ENCODE measurements at regions not wholly inside any gene's neighbourhood (a gene's known extent, or its start where the extent isn't known, plus 50 kb on each side); places are given as distances from the start of the nearest gene placed in this dataset.

DNA sequence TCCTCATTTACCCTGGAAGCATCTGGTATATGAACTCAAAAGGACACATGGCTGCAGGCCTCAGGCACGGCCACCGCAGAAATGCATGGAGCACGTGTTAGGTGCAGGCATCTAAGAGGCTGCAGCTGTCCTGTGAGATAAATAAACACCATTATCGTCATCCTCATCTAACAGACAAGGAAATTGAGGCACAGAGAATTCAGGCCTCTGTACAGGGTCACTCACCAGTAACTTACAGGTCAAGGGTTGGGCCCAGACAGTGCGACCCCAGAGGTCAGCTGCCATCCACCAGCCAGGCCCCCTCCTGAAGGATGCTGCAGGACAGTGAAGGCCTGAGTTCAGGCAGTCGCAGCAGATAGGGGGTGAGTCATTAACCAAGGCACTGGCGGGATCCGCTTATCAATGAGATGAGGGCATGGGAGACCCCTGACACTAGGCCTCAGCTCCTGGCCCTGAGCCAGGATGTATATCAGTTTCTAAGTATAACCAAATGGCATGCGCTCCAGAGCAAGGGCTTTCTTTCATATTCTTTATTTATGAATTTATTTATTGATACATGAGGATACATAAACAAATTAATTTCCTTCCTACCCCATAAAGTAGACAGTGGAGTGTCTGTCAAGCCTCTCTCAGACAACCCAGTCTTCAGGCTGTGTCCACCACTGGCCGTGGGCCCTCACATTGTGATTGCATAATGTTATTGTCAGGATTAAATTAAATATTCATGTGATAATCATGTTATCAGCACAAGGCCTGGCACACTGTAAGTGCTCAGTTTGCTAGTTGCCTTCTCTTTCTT is 316.9 kb downstream of the QKI start:
- H3K27ac ChIP-seq (ENCODE audit: low read length): no peak overlapping the region
- no peak overlapping the region for H3K4me3 ChIP-seq (ENCODE audit: low read length)
- H3K9me3 ChIP-seq (ENCODE audit: low read length): no peaks in the 10 kb centered on the region
- H3K27me3 ChIP-seq (ENCODE audit: insufficient read depth, low read depth, low read length): no peaks in the 10 kb centered on the region
- no peaks in the 10 kb centered on the region for H3K79me2 ChIP-seq (replicated peaks; ENCODE audit: insufficient read depth, low read length)
- no peak for TF ChIP-seq TAF1 (IDR thresholded peaks at IDR 0.05; ENCODE audit: low read depth)
- TF ChIP-seq RAD21 (conservative IDR thresholded peaks at IDR 0.05): no peak
- TF ChIP-seq POLR2AphosphoS5 (IDR thresholded peaks at IDR 0.05): no peak
- TF ChIP-seq EP300 (conservative IDR thresholded peaks at IDR 0.05; ENCODE audit: poor library complexity, severe bottlenecking): no peak
- no peak for TF ChIP-seq MXI1 (conservative IDR thresholded peaks at IDR 0.05; ENCODE audit: poor library complexity, severe bottlenecking)
- TF ChIP-seq, protein P1, sequence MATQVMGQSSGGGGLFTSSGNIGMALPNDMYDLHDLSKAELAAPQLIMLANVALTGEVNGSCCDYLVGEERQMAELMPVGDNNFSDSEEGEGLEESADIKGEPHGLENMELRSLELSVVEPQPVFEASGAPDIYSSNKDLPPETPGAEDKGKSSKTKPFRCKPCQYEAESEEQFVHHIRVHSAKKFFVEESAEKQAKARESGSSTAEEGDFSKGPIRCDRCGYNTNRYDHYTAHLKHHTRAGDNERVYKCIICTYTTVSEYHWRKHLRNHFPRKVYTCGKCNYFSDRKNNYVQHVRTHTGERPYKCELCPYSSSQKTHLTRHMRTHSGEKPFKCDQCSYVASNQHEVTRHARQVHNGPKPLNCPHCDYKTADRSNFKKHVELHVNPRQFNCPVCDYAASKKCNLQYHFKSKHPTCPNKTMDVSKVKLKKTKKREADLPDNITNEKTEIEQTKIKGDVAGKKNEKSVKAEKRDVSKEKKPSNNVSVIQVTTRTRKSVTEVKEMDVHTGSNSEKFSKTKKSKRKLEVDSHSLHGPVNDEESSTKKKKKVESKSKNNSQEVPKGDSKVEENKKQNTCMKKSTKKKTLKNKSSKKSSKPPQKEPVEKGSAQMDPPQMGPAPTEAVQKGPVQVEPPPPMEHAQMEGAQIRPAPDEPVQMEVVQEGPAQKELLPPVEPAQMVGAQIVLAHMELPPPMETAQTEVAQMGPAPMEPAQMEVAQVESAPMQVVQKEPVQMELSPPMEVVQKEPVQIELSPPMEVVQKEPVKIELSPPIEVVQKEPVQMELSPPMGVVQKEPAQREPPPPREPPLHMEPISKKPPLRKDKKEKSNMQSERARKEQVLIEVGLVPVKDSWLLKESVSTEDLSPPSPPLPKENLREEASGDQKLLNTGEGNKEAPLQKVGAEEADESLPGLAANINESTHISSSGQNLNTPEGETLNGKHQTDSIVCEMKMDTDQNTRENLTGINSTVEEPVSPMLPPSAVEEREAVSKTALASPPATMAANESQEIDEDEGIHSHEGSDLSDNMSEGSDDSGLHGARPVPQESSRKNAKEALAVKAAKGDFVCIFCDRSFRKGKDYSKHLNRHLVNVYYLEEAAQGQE (IDR thresholded peaks at IDR 0.05; ENCODE audit: borderline replicate concordance): no peak
- no peak for TF ChIP-seq SMC3 (conservative IDR thresholded peaks at IDR 0.05; ENCODE audit: poor library complexity)
- no peak for TF ChIP-seq EZH2 (IDR thresholded peaks at IDR 0.05; ENCODE audit: borderline replicate concordance, insufficient read depth, low read length, poor library complexity, severe bottlenecking)
- TF ChIP-seq, protein P2, sequence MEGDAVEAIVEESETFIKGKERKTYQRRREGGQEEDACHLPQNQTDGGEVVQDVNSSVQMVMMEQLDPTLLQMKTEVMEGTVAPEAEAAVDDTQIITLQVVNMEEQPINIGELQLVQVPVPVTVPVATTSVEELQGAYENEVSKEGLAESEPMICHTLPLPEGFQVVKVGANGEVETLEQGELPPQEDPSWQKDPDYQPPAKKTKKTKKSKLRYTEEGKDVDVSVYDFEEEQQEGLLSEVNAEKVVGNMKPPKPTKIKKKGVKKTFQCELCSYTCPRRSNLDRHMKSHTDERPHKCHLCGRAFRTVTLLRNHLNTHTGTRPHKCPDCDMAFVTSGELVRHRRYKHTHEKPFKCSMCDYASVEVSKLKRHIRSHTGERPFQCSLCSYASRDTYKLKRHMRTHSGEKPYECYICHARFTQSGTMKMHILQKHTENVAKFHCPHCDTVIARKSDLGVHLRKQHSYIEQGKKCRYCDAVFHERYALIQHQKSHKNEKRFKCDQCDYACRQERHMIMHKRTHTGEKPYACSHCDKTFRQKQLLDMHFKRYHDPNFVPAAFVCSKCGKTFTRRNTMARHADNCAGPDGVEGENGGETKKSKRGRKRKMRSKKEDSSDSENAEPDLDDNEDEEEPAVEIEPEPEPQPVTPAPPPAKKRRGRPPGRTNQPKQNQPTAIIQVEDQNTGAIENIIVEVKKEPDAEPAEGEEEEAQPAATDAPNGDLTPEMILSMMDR (IDR thresholded peaks at IDR 0.05; ENCODE audit: poor library complexity, severe bottlenecking): no peak
- no peaks in the 10 kb centered on the region for H3K9me2 ChIP-seq (ENCODE audit: insufficient read depth, low read length)
- no peaks in the 10 kb centered on the region for H4K20me1 ChIP-seq (ENCODE audit: insufficient read depth)
- no peaks in the 10 kb centered on the region for H3K36me3 ChIP-seq (ENCODE audit: insufficient read depth, low read length)
- H3K9ac ChIP-seq (ENCODE audit: low read length): no peak overlapping the region
- H2AFZ ChIP-seq (ENCODE audit: low read depth, low read length): no peak overlapping the region
- no peaks in the 10 kb centered on the region for H3F3A ChIP-seq (ENCODE audit: insufficient read depth, low read length, poor library complexity, severe bottlenecking)
- no peak overlapping the region for H3K4me2 ChIP-seq (ENCODE audit: low read length)

DNA sequence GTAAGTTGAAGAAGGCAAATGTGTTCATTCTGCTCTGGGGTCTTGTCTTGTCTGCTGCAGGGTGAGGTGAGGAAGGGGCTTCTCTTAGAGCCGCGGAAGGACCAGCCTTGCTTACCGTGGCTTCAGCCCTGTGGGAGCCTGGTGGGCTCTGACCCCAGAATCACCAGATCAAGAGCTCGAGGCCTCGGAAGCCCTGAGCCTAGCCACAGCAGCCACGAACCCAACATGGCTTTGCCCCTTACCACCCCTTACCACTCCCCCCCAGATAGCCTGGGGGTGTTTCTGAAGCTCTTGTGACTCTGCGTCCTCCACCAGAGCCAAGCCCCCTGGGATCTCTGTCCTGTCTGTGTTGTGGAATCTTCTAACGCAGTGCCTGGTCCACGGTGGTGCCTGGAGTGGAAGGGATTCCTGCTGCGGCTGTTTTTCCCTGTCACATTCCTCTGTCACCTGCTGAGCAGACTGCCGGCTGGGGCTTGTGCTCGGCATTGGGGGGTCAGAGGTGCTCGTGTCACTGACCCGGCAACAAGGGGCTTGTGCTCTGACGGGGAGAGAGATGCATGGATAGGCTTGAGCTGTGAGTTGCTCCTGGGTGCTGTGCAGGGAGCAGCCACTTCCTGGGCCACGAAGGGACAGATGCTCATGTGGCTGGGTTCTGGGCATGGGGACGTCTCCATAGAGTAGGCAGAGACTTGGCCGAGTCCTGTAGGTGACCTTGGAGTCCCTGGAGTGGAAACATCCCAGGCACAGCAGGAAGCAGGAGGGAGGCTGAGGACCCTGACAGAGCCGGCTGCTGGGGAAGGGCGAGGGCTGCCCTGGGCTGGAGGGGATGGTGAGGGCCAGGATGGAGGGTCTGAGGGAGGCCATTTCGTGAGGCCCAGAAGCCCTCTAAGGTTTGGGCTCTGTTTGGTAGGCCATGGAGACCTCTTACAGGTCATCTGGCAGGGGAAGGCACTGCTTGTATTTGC is 316.0 kb downstream of the QKI start:
- TF ChIP-seq RAD21 (conservative IDR thresholded peaks at IDR 0.05) (no peak), TAF1 (IDR thresholded peaks at IDR 0.05; ENCODE audit: low read depth) (no peak), POLR2AphosphoS5 (IDR thresholded peaks at IDR 0.05) (no peak), EP300 (conservative IDR thresholded peaks at IDR 0.05; ENCODE audit: poor library complexity, severe bottlenecking) (no peak), EZH2 (IDR thresholded peaks at IDR 0.05; ENCODE audit: borderline replicate concordance, insufficient read depth, low read length, poor library complexity, severe bottlenecking) (no peak), SMC3 (conservative IDR thresholded peaks at IDR 0.05; ENCODE audit: poor library complexity) (no peak), MXI1 (conservative IDR thresholded peaks at IDR 0.05; ENCODE audit: poor library complexity, severe bottlenecking) (no peak)
- TF ChIP-seq, protein P2 (IDR thresholded peaks at IDR 0.05; ENCODE audit: poor library complexity, severe bottlenecking): no peak
- TF ChIP-seq, protein P1 (IDR thresholded peaks at IDR 0.05; ENCODE audit: borderline replicate concordance): no peak
- Histone ChIP-seq H3K27me3 (ENCODE audit: insufficient read depth, low read depth, low read length) (no peaks in the 10 kb centered on the region), H3K4me3 (ENCODE audit: low read length) (no peak overlapping the region), H3K27ac (ENCODE audit: low read length) (no peak overlapping the region), H4K20me1 (ENCODE audit: insufficient read depth) (no peaks in the 10 kb centered on the region), H3K9ac (ENCODE audit: low read length) (no peak overlapping the region), H3F3A (ENCODE audit: insufficient read depth, low read length, poor library complexity, severe bottlenecking) (no peaks in the 10 kb centered on the region), H3K9me2 (ENCODE audit: insufficient read depth, low read length) (no peaks in the 10 kb centered on the region), H2AFZ (ENCODE audit: low read depth, low read length) (no peak overlapping the region), H3K36me3 (ENCODE audit: insufficient read depth, low read length) (no peaks in the 10 kb centered on the region), H3K4me2 (ENCODE audit: low read length) (no peak overlapping the region), H3K79me2 (replicated peaks; ENCODE audit: insufficient read depth, low read length) (no peaks in the 10 kb centered on the region), H3K9me3 (ENCODE audit: low read length) (no peaks in the 10 kb centered on the region)

Measured in neural cell (in vitro differentiated cells).